ENCODE measurements at regions not wholly inside any gene's neighbourhood (a gene's known extent, or its start where the extent isn't known, plus 50 kb on each side); places are given as distances from the start of the nearest gene placed in this dataset.
A peak's percentile ranks its signal among the peaks of the same experiment; 100 is the strongest.

GRCh38 chr7:118028226-118028625 lies 155.0 kb upstream of the CTTNBP2 start:
- no peak for DNase-seq

- no peak for DNase-seq
Observed at GRCh38 chr7:118029826-118030422, 154.0 kb upstream of the LSM8 start.

GRCh38 chr7:118033273-118033672 lies 150.7 kb upstream of the LSM8 start:
- DNase-seq: no peak

- DNase-seq: no peak
Observed at GRCh38 chr7:118039963-118040489, 143.9 kb upstream of the LSM8 start.

GRCh38 chr7:118040562-118040961 lies 143.4 kb upstream of the LSM8 start:
- DNase-seq: no peak

GRCh38 chr7:118041251-118041878 lies 142.6 kb upstream of the LSM8 start:
- no peak for DNase-seq

GRCh38 chr7:118045629-118046028 lies 138.3 kb upstream of the LSM8 start:
- DNase-seq: no peak

- DNase-seq: no peak
Observed at GRCh38 chr7:118046086-118046485, 137.9 kb upstream of the LSM8 start.

- no peak for DNase-seq
Observed at GRCh38 chr7:118046801-118047200, 137.2 kb upstream of the LSM8 start.

- DNase-seq: no peak
Observed at GRCh38 chr7:118052336-118052735, 131.6 kb upstream of the LSM8 start.

- DNase-seq: no peak
Observed at GRCh38 chr7:118053353-118053752, 130.6 kb upstream of the LSM8 start.

GRCh38 chr7:118054529-118054928 lies 129.4 kb upstream of the LSM8 start:
- no peak for DNase-seq

- no peak for DNase-seq
Observed at GRCh38 chr7:118055647-118056046, 128.3 kb upstream of the LSM8 start.

GRCh38 chr7:118057404-118057803 lies 126.6 kb upstream of the LSM8 start:
- no peak for DNase-seq

- no peak for DNase-seq
Observed at GRCh38 chr7:118059209-118059608, 124.8 kb upstream of the LSM8 start.

- no peak for DNase-seq
Observed at GRCh38 chr7:118060692-118061091, 123.3 kb upstream of the LSM8 start.

GRCh38 chr7:118061386-118061785 lies 122.6 kb upstream of the LSM8 start:
- DNase-seq: no peak

- DNase-seq: no peak
Observed at GRCh38 chr7:118072893-118073674, 110.9 kb upstream of the LSM8 start.

- no peak for DNase-seq
Observed at GRCh38 chr7:118075936-118076335, 108.0 kb upstream of the LSM8 start.

GRCh38 chr7:118076564-118076963 lies 107.4 kb upstream of the LSM8 start:
- DNase-seq: no peak

- no peak for DNase-seq
Observed at GRCh38 chr7:118078015-118078414, 105.9 kb upstream of the LSM8 start.

- DNase-seq: no peak
Observed at GRCh38 chr7:118079369-118079768, 104.6 kb upstream of the LSM8 start.

- DNase-seq: peak; percentile 62
Observed at GRCh38 chr7:118080947-118081346, 103.0 kb upstream of the LSM8 start.

- no peak for DNase-seq
Observed at GRCh38 chr7:118082506-118082905, 101.5 kb upstream of the LSM8 start.

Data from activated CD4-positive, alpha-beta T cell treated with anti-CD3 and anti-CD28 coated beads, Interleukin-2, Interleukin-6, amounts not matched to agents 100 ng/mL and 50 ng/mL, durations not matched to agents 16 hours and 8 hours (primary cell).